Ascending aorta (tissue), 2 donors: ENCODE measurements at regions not wholly inside any gene's neighbourhood (a gene's known extent, or its start where the extent isn't known, plus 50 kb on each side); places are given as distances from the start of the nearest gene placed in this dataset.

Source experiments
- DNase-seq, 2 donors: peaks; one replicate each; pipeline ENCODE4 v3.0.0-alpha.2; 2019; ENCODE audit warnings: low spot score in 2 of 2
- H3K27ac ChIP-seq, 2 donors: fragments of 200-600 bp; sonication (generic); one replicate each; pipeline ENCODE4 v1.5.1; 2016 to 2017; ENCODE audit warnings: mild to moderate bottlenecking in 1 of 2
- H3K27me3 ChIP-seq: fragments of 200-600 bp; sonication (generic); one replicate; pipeline ENCODE4 v1.5.1; 2017
- H3K36me3 ChIP-seq, 2 donors: fragments of 200-600 bp; sonication (generic); one replicate each; pipeline ENCODE4 v1.5.1; 2016
- H3K4me1 ChIP-seq, 2 donors: fragments of 200-600 bp; sonication (generic); one replicate each; pipeline ENCODE4 v1.5.1; 2016 to 2017; ENCODE audit warnings: mild to moderate bottlenecking in 1 of 2
- H3K4me3 ChIP-seq, 2 donors: fragments of 200-600 bp; sonication (generic); one replicate each; pipeline ENCODE4 v1.5.1; 2016 to 2017; ENCODE audit warnings: mild to moderate bottlenecking in 1 of 2
- H3K9me3 ChIP-seq, 2 donors: fragments of 200-600 bp; sonication (generic); one replicate each; pipeline ENCODE4 v1.5.1; 2016
- CTCF ChIP-seq, 3 experiments: fragments of 200-600 bp in 2 of 3; fragments of 450-650 bp in 1 of 3; sonication (generic) in 2 of 3; IDR thresholded peaks; one replicate each; pipeline ENCODE4 v1.5.1; 2016 to 2019; ENCODE audit warnings: antibody characterized with exemption in 3 of 3, mild to moderate bottlenecking in 1 of 3, moderate library complexity in 1 of 3
- intact Hi-C: fragments of 100-400 bp; cut with DNase I; formaldehyde crosslinking; loops from one replicate; pipeline ENCODE4 v1.15.1; 2023

GRCh38 chr10:63866747-63867140, 345.5 kb downstream of the REEP3 start:
- Histone ChIP-seq H3K9me3 (no peaks in the 10 kb centered on the region), H3K36me3 (no peaks in the 10 kb centered on the region), H3K27ac (no peak overlapping the region), H3K4me3 (peak overlapping the region in 1 of 2 donors; percentile 54), H3K4me1 (peaks cover 0 to 4% of the 10 kb centered on the region in 2 donors), H3K27me3 (no peaks in the 10 kb centered on the region)
- intact Hi-C loops: no loop called here
- TF ChIP-seq CTCF (IDR thresholded peaks at IDR 0.05): no peak
- no peak for DNase-seq

- Histone ChIP-seq H3K27ac (no peak overlapping the region), H3K27me3 (no peaks in the 10 kb centered on the region), H3K9me3 (peaks cover 0 to 12% of the 10 kb centered on the region in 2 donors), H3K4me1 (no peaks in the 10 kb centered on the region), H3K4me3 (no peak overlapping the region), H3K36me3 (no peaks in the 10 kb centered on the region)
- TF ChIP-seq CTCF (IDR thresholded peaks at IDR 0.05): no peak
- DNase-seq: no peak
- intact Hi-C loops: no loop called here
Measured at GRCh38 chr10:63878428-63878827, 357.2 kb downstream of the REEP3 start.

- no peaks in the 10 kb centered on the region for H3K27me3 ChIP-seq
- no peak for TF ChIP-seq CTCF (IDR thresholded peaks at IDR 0.05)
- H3K36me3 ChIP-seq: no peaks in the 10 kb centered on the region
- no peaks in the 10 kb centered on the region for H3K4me1 ChIP-seq
- no peak overlapping the region for H3K4me3 ChIP-seq
- H3K27ac ChIP-seq: no peak overlapping the region
- intact Hi-C loops: no loop called here
- peaks cover 0 to 7% of the 10 kb centered on the region in 2 donors for H3K9me3 ChIP-seq
- no peak for DNase-seq
Measured at GRCh38 chr10:63883861-63884260, 362.7 kb downstream of the REEP3 start.

GRCh38 chr10:63884426-63884825, 363.2 kb downstream of the REEP3 start:
- H3K9me3 ChIP-seq: peaks cover 0 to 7% of the 10 kb centered on the region in 2 donors
- intact Hi-C loops: no loop called here
- no peak for DNase-seq
- H3K4me3 ChIP-seq: no peak overlapping the region
- H3K4me1 ChIP-seq: no peaks in the 10 kb centered on the region
- no peak for TF ChIP-seq CTCF (IDR thresholded peaks at IDR 0.05)
- H3K27ac ChIP-seq: no peak overlapping the region
- H3K27me3 ChIP-seq: no peaks in the 10 kb centered on the region
- no peaks in the 10 kb centered on the region for H3K36me3 ChIP-seq

GRCh38 chr10:63885156-63885555, 364.0 kb downstream of the REEP3 start:
- Histone ChIP-seq H3K9me3 (peaks cover 0 to 7% of the 10 kb centered on the region in 2 donors), H3K27me3 (no peaks in the 10 kb centered on the region), H3K4me1 (no peaks in the 10 kb centered on the region), H3K36me3 (no peaks in the 10 kb centered on the region), H3K27ac (no peak overlapping the region), H3K4me3 (no peak overlapping the region)
- intact Hi-C loops: no loop called here
- no peak for DNase-seq
- TF ChIP-seq CTCF (IDR thresholded peaks at IDR 0.05): no peak
